ENCODE measurements at regions not wholly inside any gene's neighbourhood (a gene's known extent, or its start where the extent isn't known, plus 50 kb on each side); places are given as distances from the start of the nearest gene placed in this dataset.

DNA sequence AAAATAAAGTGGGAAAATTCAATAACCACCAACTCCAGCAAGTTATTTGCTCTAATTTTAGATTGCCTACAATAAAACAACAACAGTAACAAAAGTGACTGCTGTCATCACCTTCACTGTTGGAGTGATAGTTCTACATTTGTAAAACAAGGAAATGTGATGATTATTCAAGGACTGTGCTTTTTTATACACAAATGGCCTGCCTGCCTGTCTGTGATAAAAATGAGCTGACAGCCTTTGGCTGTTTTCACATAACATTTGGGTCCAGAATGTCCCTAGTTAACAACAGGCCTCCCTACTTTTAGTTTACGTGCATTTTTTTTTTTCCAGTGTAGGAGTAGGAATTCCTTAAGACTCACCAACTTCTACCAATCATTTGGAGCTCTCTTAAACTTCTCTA, 768.8 kb downstream of the PDCD6IP start:
- no peak for TF ChIP-seq CTCF (IDR thresholded peaks at IDR 0.05; ENCODE audit: low read depth, low read length)
- no peak for TF ChIP-seq EZH2phosphoT487 (IDR thresholded peaks at IDR 0.05; ENCODE audit: low read depth)
